Activated T-helper 9 cell treated with anti-CD3 and anti-CD28 coated beads, Interleukin-2, amount 50 U/mL, for 16 hours (primary cell): ENCODE measurements at regions not wholly inside any gene's neighbourhood (a gene's known extent, or its start where the extent isn't known, plus 50 kb on each side); places are given as distances from the start of the nearest gene placed in this dataset.

ENCODE experiments used
- DNase-seq: peaks from one replicate; pipeline ENCODE4 v3.0.0-alpha.2; 2020; ENCODE audit warnings: low read depth

DNA sequence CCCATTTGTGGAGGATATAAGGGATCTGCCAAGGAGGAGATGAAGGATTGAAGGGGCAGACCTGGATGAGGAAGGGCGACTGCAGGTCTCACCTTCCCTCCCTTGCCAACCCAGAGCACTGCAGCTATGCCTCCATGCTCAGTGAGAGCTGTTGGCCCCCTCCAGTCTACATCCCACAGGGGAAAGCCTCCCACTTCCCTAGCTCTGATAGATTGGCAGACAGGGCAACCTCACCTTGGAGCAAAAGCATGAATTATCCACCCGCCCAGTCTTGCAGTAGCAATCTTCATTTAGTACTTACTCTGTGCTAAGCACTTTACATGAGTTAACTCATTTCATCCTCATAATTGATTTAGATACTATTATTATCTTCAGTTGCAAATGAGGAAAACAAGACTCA, 70.4 kb upstream of the SMNDC1 start:
- no peak for DNase-seq

GRCh38 chr10:110376021-110376766, 71.5 kb upstream of the SMNDC1 start:
- DNase-seq = no peak

- no peak for DNase-seq
Measured at GRCh38 chr10:110376767-110377160, 72.0 kb upstream of the SMNDC1 start.

GRCh38 chr10:110378006-110378405, 73.3 kb upstream of the SMNDC1 start:
- DNase-seq = no peak

GRCh38 chr10:110378533-110379108, 73.9 kb upstream of the SMNDC1 start:
- no peak for DNase-seq

DNA sequence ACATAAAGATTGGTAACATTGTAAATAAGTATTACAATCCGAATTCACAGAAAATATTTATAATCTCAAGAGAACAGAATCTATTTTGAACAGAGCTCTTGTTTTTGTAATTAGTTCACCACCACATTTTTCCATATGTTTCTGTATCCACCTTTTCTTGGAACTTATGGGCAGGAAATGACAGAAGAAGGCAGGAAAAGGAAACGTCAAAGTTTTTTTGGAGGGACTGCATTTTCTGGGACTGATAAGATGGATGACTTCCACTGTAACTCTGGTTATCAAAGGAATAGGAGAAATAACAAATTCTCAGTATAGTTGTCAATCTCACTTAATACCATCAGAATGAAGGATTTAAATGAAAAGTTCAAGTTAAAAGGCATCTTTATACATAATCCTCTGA, 75.1 kb upstream of the SMNDC1 start:
- no peak for DNase-seq

DNA sequence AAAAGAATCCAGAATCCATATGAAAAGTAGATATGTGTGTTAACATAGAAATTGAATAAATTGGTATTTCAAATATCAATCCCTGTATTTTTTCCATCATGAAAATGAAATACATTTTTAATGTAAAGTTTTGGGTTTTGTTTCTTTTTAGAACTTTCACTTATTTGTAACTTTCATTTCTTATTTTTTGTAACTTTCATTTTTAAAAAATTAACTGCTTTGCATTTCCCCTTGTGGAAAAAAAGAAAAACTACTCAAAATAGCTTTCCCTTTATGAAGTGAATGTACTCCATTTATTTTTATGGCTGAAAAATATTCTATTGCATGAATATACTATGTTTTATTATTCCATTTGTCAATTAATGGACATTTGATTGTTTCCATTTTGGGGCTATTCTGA, 75.6 kb upstream of the SMNDC1 start:
- DNase-seq = no peak

- DNase-seq = no peak
Measured at GRCh38 chr10:110382695-110383094, 78.0 kb upstream of the SMNDC1 start.

DNA sequence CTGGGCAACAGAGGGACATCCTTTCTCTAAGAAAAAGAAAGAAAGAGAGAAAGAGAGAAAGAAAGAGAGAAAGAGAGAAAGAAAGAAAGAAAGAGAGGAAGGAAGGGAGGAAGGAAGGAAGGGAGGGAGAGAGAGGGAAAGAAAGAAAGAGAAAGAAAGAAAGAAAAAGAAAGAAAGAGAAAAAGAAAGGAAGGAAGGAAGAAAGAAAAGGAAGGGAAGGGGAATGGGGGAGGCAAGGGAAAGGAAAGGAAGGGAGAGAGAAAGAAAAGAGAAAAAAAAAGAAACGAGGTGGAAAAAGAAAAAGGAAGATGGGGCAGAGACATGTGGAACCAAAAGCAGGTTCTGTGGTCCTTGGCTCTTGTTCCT, 82.9 kb upstream of the SMNDC1 start:
- DNase-seq = no peak

DNA sequence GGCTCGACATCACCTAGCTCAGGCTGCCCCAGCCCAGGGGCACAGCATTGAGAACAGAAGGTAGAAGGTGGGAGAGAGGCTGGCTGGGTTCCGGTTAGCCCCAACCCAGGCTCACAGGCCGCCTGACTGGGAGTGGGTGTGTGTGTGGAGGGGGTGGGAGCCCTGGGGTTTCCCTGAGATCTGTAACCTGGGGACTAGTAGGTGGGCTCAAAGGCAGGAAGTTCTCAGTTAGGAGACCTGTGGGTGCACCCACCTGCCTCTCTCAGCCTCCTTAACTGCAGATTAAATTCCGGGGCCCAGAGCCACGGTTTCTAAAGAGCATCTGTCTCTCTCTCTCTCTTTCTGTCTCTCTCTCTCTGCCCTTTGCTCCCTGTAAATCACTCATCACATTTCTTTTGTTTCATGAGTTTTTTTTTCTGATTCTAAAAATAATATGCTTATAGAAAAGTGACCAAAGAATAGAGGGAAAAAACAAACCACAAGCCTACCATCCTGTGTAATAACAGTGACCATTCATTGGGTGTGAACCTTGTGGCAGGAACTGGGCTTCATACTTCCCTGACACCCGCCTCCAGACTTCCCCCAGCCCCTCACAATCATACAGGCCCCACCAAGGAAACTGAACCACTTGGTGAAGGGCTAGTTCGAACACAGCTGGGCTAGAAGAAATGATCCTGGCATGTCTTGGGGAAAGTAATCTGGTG, 83.4 kb upstream of the SMNDC1 start:
- DNase-seq = peak; percentile 39

DNA sequence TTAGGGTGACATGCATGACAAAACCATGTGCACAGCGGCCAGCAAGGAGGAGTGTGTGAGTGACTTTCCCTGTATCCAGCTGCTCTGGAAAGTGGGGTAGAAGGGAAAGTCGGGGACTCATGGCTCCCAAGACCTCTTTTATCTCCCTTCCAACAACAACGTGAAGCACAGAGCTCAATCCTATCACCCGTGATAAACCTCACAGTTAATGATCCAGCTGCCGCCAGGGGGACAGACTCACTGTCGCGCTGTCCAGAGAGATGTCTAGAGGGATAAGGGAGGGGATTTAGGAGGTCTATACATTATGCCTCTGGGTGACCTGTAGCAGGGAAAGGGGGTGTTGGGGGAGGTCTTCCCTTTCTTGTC, 84.0 kb upstream of the SMNDC1 start:
- DNase-seq = no peak

DNA sequence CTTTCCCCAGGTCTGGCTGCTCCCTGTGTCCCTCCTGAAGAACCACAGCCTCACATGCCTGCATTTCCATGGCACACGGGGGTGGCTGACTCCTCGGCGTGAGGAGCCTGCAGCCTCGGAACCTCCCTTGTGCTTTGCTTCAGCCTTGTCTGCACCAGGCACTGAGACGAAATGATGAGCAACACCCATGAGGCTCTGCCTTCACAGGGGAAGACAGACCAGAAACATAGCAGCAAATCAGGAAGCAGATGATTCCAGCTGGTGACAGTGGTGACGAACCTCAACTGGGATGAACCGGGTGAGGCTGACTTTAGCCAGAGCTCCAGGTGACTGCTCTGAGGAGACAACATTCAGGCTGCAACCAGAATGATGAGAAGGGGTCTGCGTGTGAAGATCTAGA, 84.5 kb upstream of the SMNDC1 start:
- no peak for DNase-seq

- no peak for DNase-seq
Measured at GRCh38 chr10:110391541-110391940, 86.8 kb upstream of the SMNDC1 start.

DNA sequence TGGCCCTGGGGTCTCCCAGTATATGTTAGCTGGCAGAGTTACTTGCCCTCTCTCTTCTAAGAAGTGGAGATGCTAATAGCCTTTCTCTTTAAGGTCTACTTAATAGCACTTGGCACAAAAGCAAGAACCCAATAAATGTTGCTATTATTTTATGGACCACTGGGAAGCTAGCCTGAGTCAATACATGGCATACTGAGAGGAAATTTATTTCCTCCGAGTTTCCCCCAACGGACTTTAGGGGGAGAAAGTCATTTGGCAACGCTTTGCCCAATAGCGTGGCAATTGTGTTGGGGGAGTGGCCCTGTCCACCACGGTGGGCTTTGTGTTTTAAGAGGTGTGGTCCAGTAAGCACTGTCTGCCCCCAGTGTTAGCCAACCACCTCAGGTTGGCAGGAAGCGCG, 87.4 kb upstream of the SMNDC1 start:
- no peak for DNase-seq

- no peak for DNase-seq
Measured at GRCh38 chr10:110392868-110393740, 88.4 kb upstream of the SMNDC1 start.

- no peak for DNase-seq
Measured at GRCh38 chr10:110393866-110394265, 89.1 kb upstream of the SMNDC1 start.

DNA sequence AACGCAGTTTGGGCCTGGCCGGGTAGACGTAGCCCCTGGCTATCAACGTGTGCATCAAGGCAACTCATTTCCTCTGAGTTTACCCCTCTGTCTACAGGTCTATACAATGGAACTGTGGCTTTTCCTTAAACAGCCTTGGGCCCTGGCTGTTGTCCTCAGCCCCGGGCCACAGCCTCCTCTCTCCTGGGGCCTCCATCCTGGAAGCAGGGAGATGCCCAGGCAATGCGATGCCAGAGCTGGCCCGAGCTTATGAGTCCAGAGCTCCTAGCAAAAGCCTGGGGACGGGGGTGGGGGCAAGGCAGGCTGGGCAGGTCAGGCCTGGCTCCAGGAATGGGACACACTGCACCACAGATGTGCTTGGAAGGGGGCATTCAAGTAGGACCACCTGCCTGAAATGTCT, 89.6 kb upstream of the SMNDC1 start:
- DNase-seq = no peak

DNA sequence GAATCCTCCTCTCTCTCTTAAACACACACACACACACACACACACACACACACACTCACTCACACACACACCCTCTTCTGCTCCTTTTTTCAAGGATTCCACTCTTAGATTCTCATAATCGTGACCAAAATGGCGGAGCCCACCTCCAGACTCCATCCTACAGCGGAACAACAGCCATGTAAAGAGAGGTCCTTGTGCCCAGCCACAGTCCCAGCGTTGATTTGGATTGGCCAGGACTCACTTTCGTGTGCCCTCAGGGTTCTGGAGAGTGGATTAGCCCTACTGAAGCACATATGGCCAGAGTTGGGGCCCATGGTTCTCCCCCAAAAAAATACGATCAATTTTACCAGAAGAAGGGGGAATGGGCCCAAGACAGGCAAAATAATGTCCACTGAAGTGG, 90.2 kb upstream of the SMNDC1 start:
- DNase-seq = no peak

GRCh38 chr10:110395350-110396283, 90.9 kb upstream of the SMNDC1 start:
- peak; percentile 30 for DNase-seq

- no peak for DNase-seq
Measured at GRCh38 chr10:110396284-110396651, 91.5 kb upstream of the SMNDC1 start.

- no peak for DNase-seq
Measured at GRCh38 chr10:110397856-110398255, 93.1 kb upstream of the SMNDC1 start.
